Activated CD4-positive, alpha-beta T cell treated with anti-CD3 and anti-CD28 coated beads, Interleukin-2, amount 10 ng/mL, durations not matched to agents 7 days and 5 days (primary cell): ENCODE measurements at regions not wholly inside any gene's neighbourhood (a gene's known extent, or its start where the extent isn't known, plus 50 kb on each side); places are given as distances from the start of the nearest gene placed in this dataset.

Source experiments
- CTCF ChIA-PET: fragments of 350-600 bp; sonication (Branson Sonifier 250); formaldehyde crosslinking; loops from one replicate; lab custom pipeline; 2021; ENCODE audit warnings: antibody characterized with exemption; lab: Charles Lee
- POLR2A ChIA-PET: fragments of 350-600 bp; sonication (Branson Sonifier 250); formaldehyde crosslinking; loops from one replicate; lab custom pipeline; 2021; ENCODE audit warnings: antibody characterized with exemption; lab: Charles Lee
- DNase-seq: peaks from one replicate; pipeline ENCODE4 v3.0.0-alpha.2; 2020
- H3K27ac Mint-ChIP-seq: one replicate; pipeline ENCODE4 v1.8.0; 2021; ENCODE audit warnings: mild to moderate bottlenecking, moderate library complexity, mixed read lengths
- H3K27me3 Mint-ChIP-seq: one replicate; pipeline ENCODE4 v1.8.0; 2021; ENCODE audit warnings: mixed read lengths
- H3K36me3 Mint-ChIP-seq: one replicate; pipeline ENCODE4 v1.8.0; 2021; ENCODE audit warnings: low read depth, mixed read lengths
- H3K4me1 Mint-ChIP-seq: one replicate; pipeline ENCODE4 v1.8.0; 2021; ENCODE audit warnings: mixed read lengths
- H3K4me3 Mint-ChIP-seq: one replicate; pipeline ENCODE4 v1.8.0; 2021; ENCODE audit warnings: mild to moderate bottlenecking, moderate library complexity, mixed read lengths
- H3K9me3 Mint-ChIP-seq: one replicate; pipeline ENCODE4 v1.8.0; 2021; ENCODE audit warnings: mixed read lengths

DNA sequence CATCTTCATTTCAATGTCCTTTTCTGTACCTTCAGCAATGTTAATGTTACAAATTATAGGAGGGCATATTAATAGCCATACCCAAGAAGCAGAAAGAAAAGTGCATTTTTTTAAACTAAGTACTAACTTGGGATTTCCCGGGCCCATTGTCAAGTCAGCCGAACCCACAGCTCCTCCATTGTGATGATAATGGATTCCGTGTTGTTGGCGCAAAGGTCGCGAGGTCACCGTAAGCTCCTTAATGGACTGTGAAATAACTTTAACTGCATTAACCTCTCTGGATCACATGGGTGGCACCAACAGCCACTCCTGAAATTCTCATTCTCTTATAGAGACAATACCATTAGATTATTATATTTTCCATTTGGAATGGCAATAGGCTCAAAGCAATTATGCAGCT is 250.6 kb upstream of the RRP15 start:
- H3K4me3 Mint-ChIP-seq = no peak overlapping the region
- H3K27ac Mint-ChIP-seq = no peak overlapping the region
- no peaks in the 10 kb centered on the region for H3K27me3 Mint-ChIP-seq
- H3K9me3 Mint-ChIP-seq = no peaks in the 10 kb centered on the region
- CTCF ChIA-PET = no interaction called here
- H3K4me1 Mint-ChIP-seq = no peaks in the 10 kb centered on the region
- DNase-seq = no peak
- H3K36me3 Mint-ChIP-seq = no peaks in the 10 kb centered on the region
- POLR2A ChIA-PET = no interaction called here

DNA sequence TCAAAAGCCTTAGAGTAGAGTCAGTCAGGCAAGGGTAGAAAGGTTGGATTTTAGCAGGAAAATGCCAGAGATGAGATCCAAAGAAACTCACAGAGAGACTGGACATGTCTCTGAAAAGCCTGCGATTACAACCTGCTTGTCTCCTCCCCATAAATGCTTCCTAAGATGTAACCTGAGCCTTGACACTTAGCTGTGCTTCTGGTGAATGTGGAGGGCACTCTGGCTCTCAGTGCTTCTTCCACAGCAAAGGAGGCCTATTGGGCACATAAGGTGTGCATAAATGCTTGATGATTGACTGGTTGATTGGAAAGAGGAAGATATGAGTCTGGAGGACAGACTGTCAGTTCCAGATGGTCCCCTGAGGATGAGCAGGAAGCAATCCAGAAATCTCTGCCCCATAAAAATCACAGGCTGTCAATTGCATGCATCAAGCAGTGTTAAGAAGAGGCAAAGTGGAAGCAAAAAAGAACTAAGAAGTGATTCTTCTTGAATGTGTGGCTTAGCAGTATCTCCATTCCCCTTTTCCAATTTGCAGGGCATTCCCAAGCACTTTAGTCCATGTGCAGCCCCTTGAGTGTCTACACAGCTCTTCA is 236.2 kb upstream of the RRP15 start:
- H3K4me1 Mint-ChIP-seq = no peaks in the 10 kb centered on the region
- no peaks in the 10 kb centered on the region for H3K36me3 Mint-ChIP-seq
- H3K9me3 Mint-ChIP-seq = no peaks in the 10 kb centered on the region
- DNase-seq = no peak
- CTCF ChIA-PET = no interaction called here
- no peak overlapping the region for H3K4me3 Mint-ChIP-seq
- POLR2A ChIA-PET = no interaction called here
- H3K27me3 Mint-ChIP-seq = no peaks in the 10 kb centered on the region
- H3K27ac Mint-ChIP-seq = no peak overlapping the region

DNA sequence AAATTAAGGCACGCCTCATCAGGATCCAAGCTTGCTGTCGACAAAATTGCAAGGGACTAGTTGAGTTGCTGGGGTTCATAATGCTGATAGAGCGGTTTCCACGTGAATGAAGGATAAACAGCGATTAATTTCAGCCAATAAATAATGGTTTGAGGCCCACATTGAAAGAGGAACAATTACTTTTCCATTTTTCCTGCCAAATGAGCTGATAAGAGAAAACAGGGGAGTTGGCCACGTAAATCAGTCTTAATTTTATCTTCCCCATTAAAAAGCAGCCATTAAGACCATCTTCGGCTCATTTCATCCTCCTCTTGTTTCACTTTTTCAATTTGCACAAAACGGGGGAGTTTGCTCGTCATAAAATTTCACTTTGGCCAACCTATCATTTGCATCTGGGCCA is 235.5 kb upstream of the RRP15 start:
- POLR2A ChIA-PET = no interaction called here
- Mint-ChIP-seq H3K4me1 (no peaks in the 10 kb centered on the region), H3K36me3 (no peaks in the 10 kb centered on the region), H3K27me3 (no peaks in the 10 kb centered on the region), H3K9me3 (no peaks in the 10 kb centered on the region), H3K27ac (no peak overlapping the region), H3K4me3 (no peak overlapping the region)
- no peak for DNase-seq
- CTCF ChIA-PET = no interaction called here

DNA sequence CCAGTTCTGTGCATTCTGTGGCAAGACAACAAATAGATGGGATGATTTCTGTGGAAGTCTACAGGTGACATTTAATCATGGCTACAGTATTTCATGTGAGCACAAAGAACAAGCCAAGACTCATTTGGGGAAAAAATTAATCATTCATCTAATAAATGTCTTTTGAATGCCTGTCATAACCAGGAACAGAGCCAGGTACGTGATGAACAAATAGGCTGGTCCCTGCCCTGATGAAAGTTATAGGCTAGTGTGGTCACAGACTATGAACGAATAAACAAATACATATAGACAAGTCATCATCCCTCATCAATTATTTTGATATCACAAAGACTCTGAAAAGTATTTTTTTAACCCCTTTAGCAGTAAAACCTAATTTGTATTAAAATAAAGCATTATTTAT is 226.4 kb upstream of the RRP15 start:
- no peaks in the 10 kb centered on the region for H3K36me3 Mint-ChIP-seq
- POLR2A ChIA-PET = no interaction called here

DNA sequence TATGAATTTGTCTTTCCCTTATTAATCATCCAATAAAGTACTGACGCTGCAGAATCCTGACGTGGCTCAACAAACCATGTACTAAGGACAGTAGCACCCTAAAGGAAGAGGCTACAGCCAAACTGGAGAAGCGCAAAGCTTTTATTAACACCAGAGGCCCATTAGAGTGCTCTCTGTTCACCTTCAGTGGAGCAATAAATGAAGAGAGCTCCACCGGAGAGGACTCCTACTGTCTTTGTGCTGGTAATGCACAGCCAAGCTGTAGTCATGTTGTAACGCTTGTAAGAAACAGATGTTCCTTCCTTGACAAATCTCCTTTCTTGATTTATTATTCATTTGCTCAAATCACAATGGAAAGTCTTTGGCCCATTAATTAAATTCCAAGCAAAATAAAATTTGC is 220.7 kb upstream of the RRP15 start:
- no peaks in the 10 kb centered on the region for H3K4me1 Mint-ChIP-seq
- H3K27me3 Mint-ChIP-seq = no peaks in the 10 kb centered on the region
- no peaks in the 10 kb centered on the region for H3K36me3 Mint-ChIP-seq
- no peak overlapping the region for H3K27ac Mint-ChIP-seq
- H3K9me3 Mint-ChIP-seq = no peaks in the 10 kb centered on the region
- H3K4me3 Mint-ChIP-seq = no peak overlapping the region
- DNase-seq = no peak
- ChIA-PET POLR2A (no interaction called here), CTCF (no interaction called here)

More for the DNA sequence above, 226.4 kb upstream of the RRP15 start:
- DNase-seq = no peak
- no peaks in the 10 kb centered on the region for H3K27me3 Mint-ChIP-seq
- H3K4me3 Mint-ChIP-seq = no peak overlapping the region
- H3K27ac Mint-ChIP-seq = no peak overlapping the region
- CTCF ChIA-PET = no interaction called here
- H3K9me3 Mint-ChIP-seq = no peaks in the 10 kb centered on the region
- H3K4me1 Mint-ChIP-seq = no peaks in the 10 kb centered on the region

DNA sequence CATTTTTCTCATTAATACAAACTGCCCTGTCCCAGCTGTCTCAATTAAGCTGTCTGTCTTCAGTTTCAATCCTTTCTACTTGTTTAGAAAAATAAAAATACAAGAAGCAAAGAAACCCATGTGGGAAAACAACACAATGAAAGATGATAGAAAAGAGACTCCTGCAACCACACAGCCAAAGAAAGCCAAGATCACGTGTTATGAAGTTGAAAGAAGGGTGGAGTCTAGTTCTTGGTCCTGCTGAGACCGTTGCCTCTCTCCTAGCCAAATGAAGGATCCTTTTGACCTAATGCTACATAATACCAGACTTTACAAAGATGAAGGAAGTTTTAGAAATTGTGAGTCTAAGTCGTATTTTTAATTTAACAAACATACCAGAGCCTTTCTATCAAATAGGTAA is 218.8 kb upstream of the RRP15 start:
- H3K4me1 Mint-ChIP-seq = no peaks in the 10 kb centered on the region
- H3K36me3 Mint-ChIP-seq = no peaks in the 10 kb centered on the region
- no peaks in the 10 kb centered on the region for H3K27me3 Mint-ChIP-seq
- no peak overlapping the region for H3K27ac Mint-ChIP-seq
- CTCF ChIA-PET = no interaction called here
- H3K4me3 Mint-ChIP-seq = no peak overlapping the region
- POLR2A ChIA-PET = no interaction called here
- no peak for DNase-seq
- peaks cover 5% of the 10 kb centered on the region for H3K9me3 Mint-ChIP-seq

DNA sequence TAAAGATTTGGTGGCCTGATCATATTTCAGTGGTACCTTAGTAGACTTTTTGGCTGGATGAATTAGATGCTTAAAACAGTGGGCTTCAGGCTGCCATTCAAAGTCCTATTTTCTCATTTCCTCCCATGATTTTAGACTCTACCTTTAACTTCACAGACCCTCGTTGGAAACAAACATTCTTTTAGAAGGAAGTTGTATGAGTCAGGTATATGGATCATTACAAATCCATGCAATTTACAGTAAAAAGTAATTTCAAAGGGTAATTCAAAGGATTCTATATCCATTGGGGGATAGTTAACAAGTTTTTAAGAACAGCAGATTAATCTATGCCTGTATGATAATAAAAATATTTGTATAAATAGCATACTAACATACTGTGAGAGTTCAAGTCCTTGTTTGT is 216.9 kb upstream of the RRP15 start:
- no peaks in the 10 kb centered on the region for H3K4me1 Mint-ChIP-seq
- H3K36me3 Mint-ChIP-seq = no peaks in the 10 kb centered on the region
- no peak overlapping the region for H3K4me3 Mint-ChIP-seq
- POLR2A ChIA-PET = no interaction called here
- DNase-seq = no peak
- no peaks in the 10 kb centered on the region for H3K27me3 Mint-ChIP-seq
- H3K27ac Mint-ChIP-seq = no peak overlapping the region
- CTCF ChIA-PET = no interaction called here
- H3K9me3 Mint-ChIP-seq = peaks cover 5% of the 10 kb centered on the region

DNA sequence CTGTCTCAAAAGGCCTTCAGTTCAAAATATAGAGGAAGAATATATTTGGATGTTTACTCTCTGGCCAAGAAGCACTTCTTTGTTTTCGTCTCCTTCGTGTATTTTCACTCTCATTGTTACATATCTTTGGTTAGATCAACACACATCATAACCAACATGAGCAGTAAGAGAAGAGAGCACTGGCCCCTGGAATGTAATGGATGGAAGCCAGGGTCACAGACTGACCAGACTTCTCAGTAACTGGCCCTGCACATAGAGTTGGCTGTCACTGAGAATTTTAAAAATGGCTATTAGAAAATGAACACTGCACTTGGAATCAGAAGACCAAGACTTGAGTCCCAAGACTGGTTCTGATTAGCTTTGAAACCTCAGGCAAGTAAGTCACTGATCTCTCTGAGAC is 215.9 kb upstream of the RRP15 start:
- H3K27ac Mint-ChIP-seq = no peak overlapping the region
- CTCF ChIA-PET = no interaction called here
- no peak overlapping the region for H3K4me3 Mint-ChIP-seq
- POLR2A ChIA-PET = no interaction called here
- H3K36me3 Mint-ChIP-seq = no peaks in the 10 kb centered on the region
- peaks cover 5% of the 10 kb centered on the region for H3K9me3 Mint-ChIP-seq
- no peaks in the 10 kb centered on the region for H3K27me3 Mint-ChIP-seq
- no peak for DNase-seq
- H3K4me1 Mint-ChIP-seq = no peaks in the 10 kb centered on the region

DNA sequence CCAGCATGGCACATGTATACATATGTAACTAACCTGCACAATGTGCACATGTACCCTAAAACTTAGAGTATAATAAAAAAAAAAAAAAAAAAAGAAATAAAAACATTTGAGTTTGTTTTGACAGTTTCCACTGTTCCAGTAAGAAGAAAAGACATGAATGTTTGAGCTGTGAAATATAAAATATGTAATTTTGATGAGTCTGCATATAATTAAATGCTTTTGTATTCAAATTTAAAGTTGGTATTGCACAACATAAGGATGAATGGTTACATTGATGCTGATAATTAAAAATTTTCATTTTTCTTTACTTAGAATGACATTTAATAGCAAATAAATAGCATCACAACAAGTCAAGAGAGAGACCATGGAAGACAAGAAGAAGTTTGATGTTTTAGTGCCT is 212.0 kb upstream of the RRP15 start:
- H3K27me3 Mint-ChIP-seq = no peaks in the 10 kb centered on the region
- ChIA-PET POLR2A (no interaction called here), CTCF (no interaction called here)
- no peaks in the 10 kb centered on the region for H3K36me3 Mint-ChIP-seq
- no peaks in the 10 kb centered on the region for H3K4me1 Mint-ChIP-seq
- H3K4me3 Mint-ChIP-seq = no peak overlapping the region
- H3K27ac Mint-ChIP-seq = no peak overlapping the region
- no peak for DNase-seq
- peaks cover 10% of the 10 kb centered on the region for H3K9me3 Mint-ChIP-seq

DNA sequence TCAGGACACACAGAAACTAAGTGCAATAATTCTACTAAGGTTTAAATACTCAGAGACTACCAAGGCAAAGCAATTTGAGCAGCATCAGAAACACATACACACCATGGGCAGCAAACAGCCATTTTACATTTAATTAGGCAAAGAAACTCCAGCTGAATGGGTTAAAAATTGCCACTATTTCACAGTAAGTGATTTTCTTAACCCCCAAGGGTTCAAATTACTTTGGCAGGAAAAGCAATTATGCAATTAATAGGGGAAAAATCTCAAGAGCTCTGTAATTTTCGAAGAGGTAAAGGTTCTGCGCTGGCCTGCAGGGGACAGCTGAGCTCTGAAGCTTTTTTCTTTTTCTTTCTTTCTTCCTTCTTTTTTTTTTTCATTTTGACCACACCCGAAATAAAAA is 206.2 kb upstream of the RRP15 start:
- no peak for DNase-seq
- H3K4me3 Mint-ChIP-seq = no peak overlapping the region
- ChIA-PET POLR2A (no interaction called here), CTCF (no interaction called here)
- no peaks in the 10 kb centered on the region for H3K4me1 Mint-ChIP-seq
- H3K27me3 Mint-ChIP-seq = no peaks in the 10 kb centered on the region
- H3K36me3 Mint-ChIP-seq = no peaks in the 10 kb centered on the region
- H3K27ac Mint-ChIP-seq = no peak overlapping the region
- H3K9me3 Mint-ChIP-seq = peaks cover 11% of the 10 kb centered on the region

DNA sequence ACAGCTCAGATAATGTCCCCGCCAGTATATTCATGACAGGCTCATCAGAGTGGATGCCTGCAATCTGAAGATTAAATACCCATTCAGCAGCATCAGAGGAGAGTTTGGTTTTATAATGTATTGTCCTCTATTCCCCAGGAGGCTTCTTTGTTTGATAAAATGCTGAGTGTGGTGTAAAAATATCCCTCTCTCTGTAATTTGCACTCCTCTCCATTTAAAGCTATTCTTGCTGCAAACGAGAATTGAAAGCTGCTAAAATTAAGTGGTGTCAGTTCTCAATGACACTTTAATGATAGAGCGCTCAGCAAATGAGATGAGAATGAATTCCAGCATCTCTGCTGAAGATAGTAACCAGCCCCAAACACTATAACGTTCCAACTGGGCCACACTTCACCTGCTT is 205.7 kb upstream of the RRP15 start:
- ChIA-PET CTCF (no interaction called here), POLR2A (no interaction called here)
- no peak for DNase-seq
- H3K36me3 Mint-ChIP-seq = no peaks in the 10 kb centered on the region
- no peak overlapping the region for H3K27ac Mint-ChIP-seq
- H3K4me3 Mint-ChIP-seq = no peak overlapping the region
- H3K9me3 Mint-ChIP-seq = peaks cover 11% of the 10 kb centered on the region
- H3K27me3 Mint-ChIP-seq = no peaks in the 10 kb centered on the region
- no peaks in the 10 kb centered on the region for H3K4me1 Mint-ChIP-seq

DNA sequence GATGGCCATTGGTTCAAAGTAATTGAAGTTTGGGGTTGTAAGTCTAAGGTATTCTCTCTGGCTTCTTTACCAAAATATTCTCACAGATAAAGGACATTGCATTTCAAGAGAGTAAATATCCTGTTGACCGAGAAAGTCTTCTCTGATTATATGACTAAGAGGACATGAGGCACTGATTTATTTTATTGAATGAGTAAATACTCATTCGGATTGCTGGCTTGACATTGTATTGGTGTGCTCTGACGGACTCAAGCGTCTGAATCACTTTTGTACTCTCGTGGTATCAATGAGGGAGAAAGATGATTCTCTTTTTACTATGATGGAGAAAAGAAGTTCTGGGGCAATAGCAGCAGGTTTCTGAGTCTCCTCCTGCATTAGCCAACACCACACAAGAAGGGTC is 205.3 kb upstream of the RRP15 start:
- H3K36me3 Mint-ChIP-seq = no peaks in the 10 kb centered on the region
- H3K27me3 Mint-ChIP-seq = no peaks in the 10 kb centered on the region
- DNase-seq = no peak
- no peak overlapping the region for H3K27ac Mint-ChIP-seq
- no peaks in the 10 kb centered on the region for H3K4me1 Mint-ChIP-seq
- no peak overlapping the region for H3K4me3 Mint-ChIP-seq
- POLR2A ChIA-PET = no interaction called here
- H3K9me3 Mint-ChIP-seq = peaks cover 11% of the 10 kb centered on the region
- CTCF ChIA-PET = no interaction called here

DNA sequence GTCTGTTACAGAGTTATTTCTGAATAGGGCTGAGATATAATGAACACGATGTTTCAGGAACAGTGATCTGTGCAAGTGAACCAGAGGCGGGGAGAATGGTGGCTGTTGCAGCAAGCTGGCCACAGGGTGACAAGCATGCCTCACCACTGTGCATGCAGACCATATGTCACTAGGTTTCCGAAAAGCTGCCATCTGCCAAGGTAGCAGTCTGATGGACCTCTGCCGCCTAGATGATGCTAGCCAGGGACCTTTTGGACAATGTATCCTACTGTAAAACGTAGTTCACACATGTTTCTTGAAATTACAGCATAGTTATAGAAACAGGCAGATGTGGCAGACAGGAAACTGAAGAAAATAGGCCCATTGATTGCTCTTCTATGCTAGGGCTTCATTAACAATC is 204.2 kb upstream of the RRP15 start:
- no peak for DNase-seq
- ChIA-PET CTCF (no interaction called here), POLR2A (no interaction called here)
- H3K27ac Mint-ChIP-seq = no peak overlapping the region
- peaks cover 8% of the 10 kb centered on the region for H3K9me3 Mint-ChIP-seq
- H3K27me3 Mint-ChIP-seq = no peaks in the 10 kb centered on the region
- H3K4me1 Mint-ChIP-seq = no peaks in the 10 kb centered on the region
- H3K36me3 Mint-ChIP-seq = no peaks in the 10 kb centered on the region
- no peak overlapping the region for H3K4me3 Mint-ChIP-seq

DNA sequence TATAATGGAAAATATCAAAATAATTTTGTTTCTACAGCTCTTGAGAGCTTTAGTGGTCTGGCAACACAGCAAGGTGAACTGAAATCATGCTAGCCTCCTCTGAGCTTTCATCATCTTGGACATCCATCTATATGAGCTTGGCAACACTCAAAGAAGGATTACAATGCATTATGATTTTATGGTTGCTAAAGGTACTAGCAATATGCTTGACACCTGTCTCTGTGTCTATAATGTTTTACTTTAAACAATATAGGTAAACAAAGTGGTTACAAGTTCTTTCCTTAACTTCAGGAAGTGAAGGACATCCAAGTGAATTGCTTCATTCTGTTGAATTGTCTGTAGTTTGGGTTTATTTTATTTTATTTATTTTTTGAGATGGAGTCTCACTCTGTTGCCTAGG is 203.7 kb upstream of the RRP15 start:
- no peak for DNase-seq
- Mint-ChIP-seq H3K27ac (no peak overlapping the region), H3K4me3 (no peak overlapping the region), H3K27me3 (no peaks in the 10 kb centered on the region), H3K36me3 (no peaks in the 10 kb centered on the region), H3K4me1 (no peaks in the 10 kb centered on the region), H3K9me3 (peaks cover 7% of the 10 kb centered on the region)
- ChIA-PET POLR2A (no interaction called here), CTCF (no interaction called here)
